HFF-Myc (cell line): ENCODE measurements at regions not wholly inside any gene's neighbourhood (a gene's known extent, or its start where the extent isn't known, plus 50 kb on each side); places are given as distances from the start of the nearest gene placed in this dataset.
"Not testable (repeated sequence)": the region's sequence is repeated elsewhere in the genome, so short reads cannot be mapped to it uniquely, and the experiment has no call there.

Experiments
- DNase-seq: peaks from one replicate; pipeline ENCODE4 v3.0.0-alpha.2; 2011; ENCODE audit warnings: low read depth; ENCODE audit errors: extremely low read depth
- H3K4me3 ChIP-seq: replicated peaks from 2 replicates; pipeline ENCODE4 v1.5.1; 2011; ENCODE audit warnings: low read depth, mild to moderate bottlenecking, control low read depth, low read length
- CTCF ChIP-seq: IDR thresholded peaks from 2 replicates; pipeline ENCODE4 v1.5.1; 2012; ENCODE audit warnings: mild to moderate bottlenecking, low read depth, low read length, control low read depth; ENCODE audit errors: missing control alignments

DNA sequence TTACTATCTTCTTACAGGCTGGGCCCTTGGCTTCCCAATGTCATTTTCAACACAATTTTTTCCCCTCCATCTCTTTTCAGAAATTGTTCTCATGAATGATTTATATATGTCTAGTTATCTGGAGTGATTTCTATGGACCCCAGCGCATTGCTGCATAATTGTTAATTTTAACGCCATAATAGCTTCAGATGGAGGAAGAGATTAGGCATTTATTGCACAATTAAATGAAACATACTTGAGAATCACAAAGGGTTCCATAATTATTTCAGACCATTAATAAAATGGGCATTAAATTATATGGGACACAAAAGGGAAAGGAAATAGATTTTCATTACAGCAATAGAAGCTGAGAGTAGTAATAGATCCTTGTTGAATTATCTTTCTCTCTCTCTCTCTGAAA lies 70.3 kb upstream of the SOX14 start:
- no peak for DNase-seq
- H3K4me3 ChIP-seq: no peak overlapping the region
- TF ChIP-seq CTCF: no peak

DNA sequence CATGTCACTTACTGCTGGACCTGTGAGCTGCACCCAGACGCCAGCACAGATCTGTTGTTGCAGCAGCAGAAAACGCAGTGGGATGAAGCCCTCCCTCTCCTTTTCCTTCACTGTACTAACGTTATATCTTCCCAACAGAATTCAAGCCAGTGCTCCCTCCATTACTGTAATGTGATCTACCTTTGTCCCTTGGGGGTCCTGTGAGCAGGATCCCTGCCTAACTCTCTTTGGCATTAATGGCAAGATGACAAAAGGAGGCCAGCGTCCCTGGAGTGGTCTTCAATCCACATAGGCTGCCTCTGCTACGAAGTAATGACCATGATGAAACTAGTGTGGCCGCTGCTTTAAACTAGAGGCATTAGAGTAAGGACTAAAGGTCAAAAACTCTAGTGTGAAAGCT lies 69.3 kb upstream of the SOX14 start:
- no peak overlapping the region for H3K4me3 ChIP-seq
- no peak for TF ChIP-seq CTCF
- no peak for DNase-seq

DNA sequence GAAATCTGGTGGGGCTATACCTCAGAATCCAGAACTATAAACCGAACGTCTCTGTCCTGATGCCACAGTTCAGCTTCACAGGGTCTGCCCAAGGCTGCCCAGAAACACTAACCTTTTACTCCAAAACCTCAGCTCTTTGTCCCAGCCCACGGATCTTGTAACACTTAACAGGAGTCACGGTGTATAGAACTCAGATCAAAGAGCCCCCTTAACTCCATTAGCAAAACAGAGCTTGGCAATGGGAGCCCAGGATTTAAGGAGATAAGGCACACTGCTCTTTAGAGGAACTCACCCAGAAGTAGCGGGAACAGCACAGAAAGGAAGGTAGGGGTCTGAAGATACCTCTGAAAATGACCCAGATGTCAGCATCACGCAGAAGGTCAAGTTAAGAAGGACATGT lies 68.8 kb upstream of the SOX14 start:
- TF ChIP-seq CTCF: no peak

GRCh38 chr3:137709011-137709601 lies 55.0 kb upstream of the SOX14 start:
- H3K4me3 ChIP-seq: no peak overlapping the region
- peak; percentile 8 for TF ChIP-seq CTCF
- no peak for DNase-seq

More for the DNA sequence above, 68.8 kb upstream of the SOX14 start:
- no peak overlapping the region for H3K4me3 ChIP-seq
- DNase-seq: no peak

GRCh38 chr3:137713965-137714364 lies 50.1 kb upstream of the SOX14 start:
- DNase-seq, H3K4me3 ChIP-seq: not testable (repeated sequence)
